Stimulated activated naive CD8-positive, alpha-beta T cell treated with anti-CD3 and anti-CD28 coated beads, Interleukin-15, Interleukin-2, amounts not matched to agents 100 ng/mL and 50 ng/mL, for 24 hours (primary cell): ENCODE measurements at regions not wholly inside any gene's neighbourhood (a gene's known extent, or its start where the extent isn't known, plus 50 kb on each side); places are given as distances from the start of the nearest gene placed in this dataset.

Source experiments
- H3K27ac Mint-ChIP-seq: one replicate; pipeline ENCODE4 v1.8.0; 2021; ENCODE audit warnings: mild to moderate bottlenecking, mixed read lengths
- H3K27me3 Mint-ChIP-seq: one replicate; pipeline ENCODE4 v1.8.0; 2021; ENCODE audit warnings: mixed read lengths
- H3K36me3 Mint-ChIP-seq: one replicate; pipeline ENCODE4 v1.8.0; 2021; ENCODE audit warnings: low read depth, mixed read lengths
- H3K4me1 Mint-ChIP-seq: one replicate; pipeline ENCODE4 v1.8.0; 2021; ENCODE audit warnings: low read depth, mixed read lengths
- H3K4me3 Mint-ChIP-seq: one replicate; pipeline ENCODE4 v1.8.0; 2021; ENCODE audit warnings: mild to moderate bottlenecking, mixed read lengths
- H3K9me3 Mint-ChIP-seq: one replicate; pipeline ENCODE4 v1.8.0; 2021; ENCODE audit warnings: mixed read lengths

DNA sequence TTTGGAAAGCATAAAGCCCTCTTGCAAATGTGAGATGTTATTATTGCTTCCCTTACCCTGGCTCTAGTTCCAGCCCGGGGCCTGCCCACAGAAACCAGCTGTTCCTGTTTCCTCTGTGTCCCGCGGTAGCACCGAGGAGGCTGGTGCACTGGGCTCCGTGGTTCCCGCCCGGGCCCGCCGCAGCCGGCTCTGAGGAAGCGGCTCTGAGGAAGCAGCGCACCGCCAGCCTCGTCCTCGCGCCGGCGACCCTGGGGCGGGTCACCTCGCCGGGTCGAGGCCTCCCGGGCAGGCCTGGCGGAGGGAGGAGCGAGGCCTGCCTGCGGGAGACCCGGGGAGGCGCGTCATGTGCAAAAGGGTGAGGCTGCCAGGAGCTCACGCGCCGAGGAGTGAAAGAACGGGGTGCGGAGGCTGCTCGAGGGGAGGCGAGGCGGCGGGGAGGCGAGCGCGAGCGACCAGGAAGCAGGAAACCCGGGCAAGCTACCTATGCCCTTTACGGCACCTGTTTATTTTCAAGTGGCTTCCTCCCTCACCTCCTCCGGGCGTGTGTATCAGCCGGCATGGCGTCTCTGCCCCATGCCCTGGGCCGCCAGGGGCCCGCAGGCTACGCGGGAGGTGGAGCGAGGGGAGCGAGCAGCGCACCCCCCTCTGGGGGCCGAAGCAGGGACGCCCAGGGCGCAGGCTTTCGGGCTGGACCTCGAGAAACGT is 61.3 kb upstream of the MEGF10 start:
- no peaks in the 10 kb centered on the region for H3K27me3 Mint-ChIP-seq
- H3K4me1 Mint-ChIP-seq = peaks cover 14% of the 10 kb centered on the region
- peaks cover 3% of the 10 kb centered on the region for H3K36me3 Mint-ChIP-seq
- H3K9me3 Mint-ChIP-seq = peaks cover 4% of the 10 kb centered on the region
- H3K4me3 Mint-ChIP-seq = peak overlapping the region; percentile 70
- H3K27ac Mint-ChIP-seq = peak overlapping the region; percentile 37

DNA sequence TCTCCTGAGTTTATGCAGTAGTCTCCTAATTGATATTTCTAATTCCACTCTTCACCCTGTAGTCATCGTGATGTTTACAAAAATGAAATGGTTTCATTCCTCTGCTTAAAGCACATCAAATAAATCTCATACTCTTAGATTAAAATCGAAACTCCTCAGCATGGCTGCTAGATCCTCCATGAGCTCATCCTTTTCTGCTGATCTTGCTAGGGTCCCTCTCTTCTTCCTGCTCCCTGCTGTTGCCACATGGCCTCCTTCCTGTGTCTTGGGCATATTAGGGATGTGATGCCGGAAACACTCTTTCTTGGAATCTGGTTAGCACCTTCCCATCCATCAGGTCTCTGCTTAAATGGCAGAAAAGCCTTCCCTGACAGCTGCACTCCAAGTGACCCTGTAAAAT is 59.5 kb upstream of the MEGF10 start:
- Mint-ChIP-seq H3K4me3 (no peak overlapping the region), H3K9me3 (peaks cover 4% of the 10 kb centered on the region), H3K27ac (no peak overlapping the region)

DNA sequence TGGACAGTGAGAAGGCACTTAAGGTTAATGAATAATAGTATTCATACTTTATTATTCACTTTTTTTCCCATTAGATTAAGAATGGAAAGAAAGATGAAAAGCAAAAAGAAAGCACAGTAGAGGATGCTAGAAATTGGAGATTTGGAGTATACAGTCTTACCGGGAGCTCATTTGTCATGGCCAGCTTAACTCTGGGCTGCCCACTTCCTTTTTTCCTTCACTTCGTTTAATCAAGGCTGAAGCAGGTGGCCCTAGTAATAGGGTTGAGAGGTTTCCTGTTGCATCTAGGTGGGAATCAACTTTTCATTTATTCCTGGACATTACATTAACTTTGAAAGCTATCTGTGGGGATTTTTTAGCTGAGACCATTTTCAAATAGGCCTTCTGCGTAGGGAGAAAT is 57.0 kb upstream of the MEGF10 start:
- Mint-ChIP-seq H3K4me1 (peaks cover 14% of the 10 kb centered on the region), H3K4me3 (no peak overlapping the region), H3K27me3 (no peaks in the 10 kb centered on the region), H3K27ac (no peak overlapping the region), H3K36me3 (peaks cover 3% of the 10 kb centered on the region), H3K9me3 (no peaks in the 10 kb centered on the region)

More for the DNA sequence above, 59.5 kb upstream of the MEGF10 start:
- H3K27me3 Mint-ChIP-seq = no peaks in the 10 kb centered on the region
- H3K4me1 Mint-ChIP-seq = peaks cover 14% of the 10 kb centered on the region
- peaks cover 3% of the 10 kb centered on the region for H3K36me3 Mint-ChIP-seq

DNA sequence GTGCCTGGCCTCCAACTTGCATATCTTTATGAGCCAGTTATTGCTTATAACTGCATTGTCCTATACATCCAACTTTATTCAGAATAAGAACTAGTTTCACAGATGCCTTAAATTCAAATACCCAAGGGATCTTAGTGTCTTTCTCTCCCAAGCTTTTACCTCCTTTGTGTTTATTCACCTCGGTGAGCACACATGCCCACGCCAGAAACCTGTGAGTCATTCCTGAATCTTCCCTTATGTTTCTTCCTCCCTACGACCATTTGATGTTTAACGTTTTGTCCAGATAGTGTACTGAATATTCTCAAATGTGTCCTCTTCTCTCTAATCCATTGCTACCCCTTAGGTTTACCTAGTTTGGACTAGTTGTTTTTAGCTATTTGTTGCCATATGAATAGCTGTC is 55.5 kb upstream of the MEGF10 start:
- no peaks in the 10 kb centered on the region for H3K9me3 Mint-ChIP-seq
- H3K27me3 Mint-ChIP-seq = no peaks in the 10 kb centered on the region
- no peak overlapping the region for H3K27ac Mint-ChIP-seq
- H3K36me3 Mint-ChIP-seq = peaks cover 3% of the 10 kb centered on the region
- no peak overlapping the region for H3K4me3 Mint-ChIP-seq
- H3K4me1 Mint-ChIP-seq = peaks cover 3% of the 10 kb centered on the region

DNA sequence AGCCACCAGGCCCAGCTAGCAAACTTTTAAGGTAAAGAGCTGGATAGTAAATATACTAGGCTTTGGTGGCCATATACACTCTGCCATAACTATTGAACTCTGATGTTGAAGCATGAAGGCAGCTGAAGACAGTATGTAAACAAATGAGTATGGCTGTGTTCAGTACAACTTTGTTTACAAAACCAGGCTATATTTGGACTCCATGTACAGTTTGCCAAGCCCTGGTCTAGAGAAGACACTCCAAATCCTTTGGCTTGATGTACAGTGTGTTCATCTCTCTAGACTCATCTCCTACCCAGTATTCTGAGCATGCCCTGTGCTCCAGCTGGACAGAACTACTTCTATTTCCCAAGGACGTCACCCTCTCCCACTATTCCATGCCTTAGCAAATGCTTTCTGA is 54.3 kb upstream of the MEGF10 start:
- H3K9me3 Mint-ChIP-seq = no peaks in the 10 kb centered on the region
- no peak overlapping the region for H3K27ac Mint-ChIP-seq
- H3K4me1 Mint-ChIP-seq = no peaks in the 10 kb centered on the region
- H3K36me3 Mint-ChIP-seq = peaks cover 3% of the 10 kb centered on the region
- H3K27me3 Mint-ChIP-seq = no peaks in the 10 kb centered on the region
- H3K4me3 Mint-ChIP-seq = no peak overlapping the region
